ENCODE measurements at regions not wholly inside any gene's neighbourhood (a gene's known extent, or its start where the extent isn't known, plus 50 kb on each side); places are given as distances from the start of the nearest gene placed in this dataset.

DNA sequence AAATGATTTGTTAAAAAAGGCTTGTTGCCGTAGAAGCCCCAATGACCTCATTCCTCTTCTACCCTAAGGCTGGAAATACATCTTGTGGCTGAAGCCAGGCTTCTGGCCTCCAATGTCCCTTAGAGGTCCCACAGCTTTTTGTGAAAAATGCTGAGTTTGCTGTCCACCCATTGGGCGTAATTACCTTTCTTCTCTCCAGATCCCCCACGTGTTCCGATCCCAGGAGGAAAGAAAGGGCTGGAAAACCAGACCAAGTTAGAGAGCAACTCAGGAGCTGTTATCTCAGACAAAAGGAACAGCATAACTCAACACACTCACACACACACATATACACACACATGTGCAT lies 154.2 kb downstream of the MIAT start:
- no peaks in the 10 kb centered on the region for H3K9me3 ChIP-seq (ENCODE audit: control insufficient read depth in 2 of 2, insufficient read depth in 1 of 2, low read length in 1 of 2)
- peaks cover 0 to 3% of the 10 kb centered on the region in 2 donors for H3K27me3 ChIP-seq (ENCODE audit: control insufficient read depth in 2 of 2, insufficient read depth in 1 of 2, low read length in 1 of 2)
- DNase-seq (ENCODE audit: low read depth in 6 of 9, low spot score in 9 of 9) = no peak
- H3K4me3 ChIP-seq (ENCODE audit: low read length in 2 of 2) = no peak overlapping the region
- H3K4me1 ChIP-seq (ENCODE audit: control insufficient read depth in 2 of 2, insufficient read depth in 2 of 2, low read length in 2 of 2) = no peaks in the 10 kb centered on the region
- H3K27ac ChIP-seq (ENCODE audit: low read depth in 1 of 2, low read length in 1 of 2) = no peak overlapping the region
- H3K36me3 ChIP-seq (ENCODE audit: control insufficient read depth in 2 of 2, insufficient read depth in 2 of 2, low read length in 1 of 2) = no peaks in the 10 kb centered on the region
- WGBS = 97% methylated on average over 4 of the region's 4 CpGs

DNA sequence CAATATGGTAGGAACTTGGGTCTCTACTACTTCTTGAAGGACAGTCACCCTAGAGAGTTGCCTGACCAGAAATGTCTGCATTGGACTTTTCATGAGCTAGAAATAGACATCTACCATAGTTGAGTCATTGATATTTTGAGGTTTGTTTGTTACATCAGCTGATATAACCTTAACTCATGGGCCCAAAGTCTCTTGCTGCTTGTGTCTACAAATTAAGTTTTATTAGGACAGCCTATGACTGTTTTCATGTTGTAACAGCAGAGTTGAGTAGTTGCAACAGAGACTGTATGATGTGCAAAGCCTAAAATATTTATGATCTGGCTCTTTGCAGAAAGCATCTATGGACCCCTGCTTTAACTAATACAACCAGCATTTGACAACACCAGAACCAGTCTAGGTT lies 155.3 kb downstream of the MIAT start:
- Histone ChIP-seq H3K36me3 (ENCODE audit: control insufficient read depth in 2 of 2, insufficient read depth in 2 of 2, low read length in 1 of 2) (no peaks in the 10 kb centered on the region), H3K27me3 (ENCODE audit: control insufficient read depth in 2 of 2, insufficient read depth in 1 of 2, low read length in 1 of 2) (no peaks in the 10 kb centered on the region), H3K4me3 (ENCODE audit: low read length in 2 of 2) (no peak overlapping the region), H3K4me1 (ENCODE audit: control insufficient read depth in 2 of 2, insufficient read depth in 2 of 2, low read length in 2 of 2) (no peaks in the 10 kb centered on the region), H3K9me3 (ENCODE audit: control insufficient read depth in 2 of 2, insufficient read depth in 1 of 2, low read length in 1 of 2) (peaks cover 0 to 3% of the 10 kb centered on the region in 2 donors), H3K27ac (ENCODE audit: low read depth in 1 of 2, low read length in 1 of 2) (no peak overlapping the region)
- no peak for DNase-seq (ENCODE audit: low read depth in 6 of 9, low spot score in 9 of 9)

DNA sequence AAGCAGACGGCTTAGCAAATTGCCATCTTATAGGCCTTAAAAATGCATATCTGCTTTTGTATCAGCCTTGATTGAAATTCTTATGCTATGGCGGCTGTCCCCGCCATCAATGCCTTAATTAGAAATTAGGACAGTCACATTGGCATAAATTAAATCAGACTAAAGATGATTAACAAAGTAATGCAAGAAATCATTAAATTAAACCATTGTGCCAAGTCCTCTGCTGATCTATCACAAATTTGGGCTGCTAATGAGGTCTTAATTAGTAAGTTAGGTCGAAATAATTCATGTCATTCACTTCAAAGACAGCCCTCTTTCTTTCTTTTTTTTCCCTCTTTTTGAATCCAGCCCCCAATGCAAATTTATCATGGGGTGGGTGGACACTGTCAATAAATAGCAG lies 159.3 kb downstream of the MIAT start:
- no peak overlapping the region for H3K4me3 ChIP-seq (ENCODE audit: low read length in 2 of 2)
- no peaks in the 10 kb centered on the region for H3K36me3 ChIP-seq (ENCODE audit: control insufficient read depth in 2 of 2, insufficient read depth in 2 of 2, low read length in 1 of 2)
- H3K4me1 ChIP-seq (ENCODE audit: control insufficient read depth in 2 of 2, insufficient read depth in 2 of 2, low read length in 2 of 2) = no peaks in the 10 kb centered on the region
- peaks cover 2 to 8% of the 10 kb centered on the region in 2 donors for H3K9me3 ChIP-seq (ENCODE audit: control insufficient read depth in 2 of 2, insufficient read depth in 1 of 2, low read length in 1 of 2)
- no peaks in the 10 kb centered on the region for H3K27me3 ChIP-seq (ENCODE audit: control insufficient read depth in 2 of 2, insufficient read depth in 1 of 2, low read length in 1 of 2)
- H3K27ac ChIP-seq (ENCODE audit: low read depth in 1 of 2, low read length in 1 of 2) = no peak overlapping the region
- DNase-seq (ENCODE audit: low read depth in 6 of 9, low spot score in 9 of 9) = no peak
- 93% methylated on average over 4 of the region's 4 CpGs for WGBS

DNA sequence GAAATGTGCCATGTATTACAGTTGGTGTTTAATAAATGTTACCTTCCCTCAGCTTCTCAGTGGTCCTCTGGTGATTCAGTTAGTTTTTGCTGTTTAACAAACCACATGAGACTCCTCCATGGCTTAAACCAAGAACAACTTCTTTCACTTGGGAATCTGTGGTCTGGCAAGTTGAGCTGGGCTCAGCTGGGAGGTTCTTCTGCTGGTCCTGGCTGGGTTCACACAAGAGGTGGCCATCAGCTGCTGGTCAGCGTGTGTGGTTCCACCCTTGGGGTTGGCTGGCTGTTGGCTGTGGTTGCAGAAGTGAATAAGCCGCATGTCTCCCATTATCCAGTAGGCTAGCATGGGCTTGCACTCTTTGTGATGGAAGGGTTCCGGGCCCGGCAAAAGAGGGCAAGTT lies 160.5 kb downstream of the MIAT start:
- 74% methylated on average over 4 of the region's 4 CpGs for WGBS
- H3K9me3 ChIP-seq (ENCODE audit: control insufficient read depth in 2 of 2, insufficient read depth in 1 of 2, low read length in 1 of 2) = peaks cover 2 to 8% of the 10 kb centered on the region in 2 donors
- H3K4me1 ChIP-seq (ENCODE audit: control insufficient read depth in 2 of 2, insufficient read depth in 2 of 2, low read length in 2 of 2) = no peaks in the 10 kb centered on the region
- DNase-seq (ENCODE audit: low read depth in 6 of 9, low spot score in 9 of 9) = no peak
- no peaks in the 10 kb centered on the region for H3K36me3 ChIP-seq (ENCODE audit: control insufficient read depth in 2 of 2, insufficient read depth in 2 of 2, low read length in 1 of 2)
- H3K4me3 ChIP-seq (ENCODE audit: low read length in 2 of 2) = no peak overlapping the region
- H3K27me3 ChIP-seq (ENCODE audit: control insufficient read depth in 2 of 2, insufficient read depth in 1 of 2, low read length in 1 of 2) = no peaks in the 10 kb centered on the region
- H3K27ac ChIP-seq (ENCODE audit: low read depth in 1 of 2, low read length in 1 of 2) = no peak overlapping the region

DNA sequence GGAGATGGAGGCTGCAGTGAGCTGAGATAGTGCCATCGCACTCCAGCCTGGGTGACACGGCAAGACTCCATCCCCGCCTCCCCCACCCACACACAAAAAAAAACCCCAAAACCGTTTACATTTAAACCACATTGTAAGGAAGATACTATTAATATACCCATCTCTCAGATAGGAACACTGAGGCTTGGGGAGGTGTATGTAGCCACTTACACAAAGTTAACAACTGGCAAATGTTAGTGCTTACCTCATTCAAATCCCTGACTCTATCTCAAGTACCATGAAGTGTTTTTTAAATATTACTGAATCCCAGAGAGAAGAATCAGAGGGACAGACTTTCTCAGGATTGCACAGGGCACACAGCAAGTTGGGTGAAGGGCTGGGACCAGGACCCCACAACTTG lies 164.5 kb downstream of the MIAT start:
- no peaks in the 10 kb centered on the region for H3K27me3 ChIP-seq (ENCODE audit: control insufficient read depth in 2 of 2, insufficient read depth in 1 of 2, low read length in 1 of 2)
- no peak overlapping the region for H3K27ac ChIP-seq (ENCODE audit: low read depth in 1 of 2, low read length in 1 of 2)
- H3K36me3 ChIP-seq (ENCODE audit: control insufficient read depth in 2 of 2, insufficient read depth in 2 of 2, low read length in 1 of 2) = no peaks in the 10 kb centered on the region
- 87% methylated on average over 4 of the region's 4 CpGs for WGBS
- DNase-seq (ENCODE audit: low read depth in 6 of 9, low spot score in 9 of 9) = no peak
- no peak overlapping the region for H3K4me3 ChIP-seq (ENCODE audit: low read length in 2 of 2)
- peaks cover 2 to 8% of the 10 kb centered on the region in 2 donors for H3K9me3 ChIP-seq (ENCODE audit: control insufficient read depth in 2 of 2, insufficient read depth in 1 of 2, low read length in 1 of 2)
- H3K4me1 ChIP-seq (ENCODE audit: control insufficient read depth in 2 of 2, insufficient read depth in 2 of 2, low read length in 2 of 2) = no peaks in the 10 kb centered on the region

DNA sequence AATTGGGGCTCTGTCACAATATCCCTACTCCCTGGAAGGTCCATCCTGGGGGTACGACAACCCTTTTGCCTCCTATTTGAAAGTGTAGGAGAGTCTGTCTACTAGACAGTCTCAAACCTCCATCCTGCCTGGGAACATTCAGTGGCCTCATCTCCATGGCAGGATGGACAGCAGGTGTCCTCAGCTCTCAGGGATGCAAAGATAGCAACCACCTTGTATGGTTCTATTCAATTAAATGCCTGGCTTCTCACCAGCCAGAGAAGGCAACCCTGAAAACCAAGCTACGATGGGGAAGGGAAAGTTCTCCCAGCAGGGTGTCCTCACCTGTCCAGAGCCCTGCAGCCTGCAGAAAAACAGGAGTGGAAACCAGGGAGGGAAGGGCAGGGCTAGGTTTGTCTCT lies 164.9 kb downstream of the MIAT start:
- 55% methylated on average over 2 of the region's 2 CpGs for WGBS
- H3K36me3 ChIP-seq (ENCODE audit: control insufficient read depth in 2 of 2, insufficient read depth in 2 of 2, low read length in 1 of 2) = no peaks in the 10 kb centered on the region
- no peaks in the 10 kb centered on the region for H3K4me1 ChIP-seq (ENCODE audit: control insufficient read depth in 2 of 2, insufficient read depth in 2 of 2, low read length in 2 of 2)
- H3K27ac ChIP-seq (ENCODE audit: low read depth in 1 of 2, low read length in 1 of 2) = no peak overlapping the region
- H3K9me3 ChIP-seq (ENCODE audit: control insufficient read depth in 2 of 2, insufficient read depth in 1 of 2, low read length in 1 of 2) = peaks cover 2 to 8% of the 10 kb centered on the region in 2 donors
- H3K27me3 ChIP-seq (ENCODE audit: control insufficient read depth in 2 of 2, insufficient read depth in 1 of 2, low read length in 1 of 2) = no peaks in the 10 kb centered on the region
- no peak overlapping the region for H3K4me3 ChIP-seq (ENCODE audit: low read length in 2 of 2)
- no peak for DNase-seq (ENCODE audit: low read depth in 6 of 9, low spot score in 9 of 9)

DNA sequence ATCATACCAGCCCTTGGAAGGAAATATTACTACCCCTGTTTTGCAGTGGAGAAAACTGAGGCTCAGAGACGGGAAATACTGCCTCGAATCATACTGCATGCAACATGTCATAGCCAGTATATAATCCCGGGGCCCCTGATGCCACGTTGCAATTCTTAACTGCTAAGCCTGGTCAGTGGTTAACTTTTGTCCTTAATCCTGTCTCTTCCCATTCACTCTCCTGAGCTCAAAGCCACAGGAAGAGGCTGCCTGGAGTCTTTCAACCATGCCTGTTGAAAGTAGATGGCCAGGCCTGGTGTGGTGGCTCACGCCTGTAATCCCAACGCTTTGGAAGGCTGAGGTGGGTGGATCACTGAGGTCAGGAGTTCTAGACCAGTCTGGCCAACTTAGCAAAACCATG lies 166.6 kb downstream of the MIAT start:
- Histone ChIP-seq H3K4me1 (ENCODE audit: control insufficient read depth in 2 of 2, insufficient read depth in 2 of 2, low read length in 2 of 2) (no peaks in the 10 kb centered on the region), H3K27ac (ENCODE audit: low read depth in 1 of 2, low read length in 1 of 2) (no peak overlapping the region), H3K27me3 (ENCODE audit: control insufficient read depth in 2 of 2, insufficient read depth in 1 of 2, low read length in 1 of 2) (no peaks in the 10 kb centered on the region), H3K4me3 (ENCODE audit: low read length in 2 of 2) (no peak overlapping the region), H3K9me3 (ENCODE audit: control insufficient read depth in 2 of 2, insufficient read depth in 1 of 2, low read length in 1 of 2) (no peaks in the 10 kb centered on the region), H3K36me3 (ENCODE audit: control insufficient read depth in 2 of 2, insufficient read depth in 2 of 2, low read length in 1 of 2) (no peaks in the 10 kb centered on the region)
- no peak for DNase-seq (ENCODE audit: low read depth in 6 of 9, low spot score in 9 of 9)
- 83% methylated on average over 6 of the region's 6 CpGs for WGBS

DNA sequence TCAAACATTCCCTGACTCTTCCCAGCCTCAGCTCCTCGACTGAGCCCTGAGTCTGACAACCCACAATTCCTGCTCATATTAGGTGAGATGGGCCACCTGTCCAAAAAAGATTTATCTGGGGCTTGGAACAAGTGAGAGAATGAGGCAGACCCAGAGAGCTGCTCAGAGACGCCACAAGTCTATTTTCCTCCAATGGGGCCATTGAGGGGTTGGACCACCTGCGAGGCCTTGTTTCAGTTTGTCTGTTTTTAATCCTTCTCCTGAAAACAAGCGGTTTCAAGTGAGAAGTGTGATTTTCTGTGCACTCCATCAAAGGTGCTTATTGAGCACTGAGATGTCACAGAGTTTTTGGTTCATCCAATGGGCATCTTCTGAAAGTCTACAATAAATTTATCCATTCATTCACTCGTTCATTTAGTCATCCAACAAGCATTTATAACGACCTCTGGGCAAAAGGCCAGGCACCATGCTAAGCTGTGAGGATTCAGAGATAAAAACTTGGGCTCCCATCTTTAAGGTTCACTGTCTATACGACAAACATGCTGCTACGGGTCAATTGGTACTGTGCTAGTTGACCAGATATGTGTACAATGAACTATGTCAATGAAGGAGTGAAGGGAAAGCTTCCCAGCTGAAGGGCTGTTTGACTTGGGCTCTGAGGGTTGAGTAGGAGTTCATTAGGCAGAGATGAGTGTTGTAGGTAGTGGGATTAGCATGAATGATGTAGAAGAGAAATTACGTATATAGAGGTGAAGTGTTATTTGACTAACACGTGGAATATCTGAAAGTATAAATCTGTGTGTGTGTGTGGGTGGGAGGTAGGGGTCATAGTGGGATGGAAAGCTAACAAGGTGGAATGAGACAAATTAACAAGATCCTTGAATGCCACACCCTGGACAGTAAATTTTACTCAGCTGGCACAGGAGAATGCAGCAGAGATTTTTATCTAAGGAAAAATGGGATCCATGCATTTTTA lies 168.9 kb downstream of the MIAT start:
- no peak overlapping the region for H3K4me3 ChIP-seq (ENCODE audit: low read length in 2 of 2)
- DNase-seq (ENCODE audit: low read depth in 6 of 9, low spot score in 9 of 9) = no peak
- H3K27me3 ChIP-seq (ENCODE audit: control insufficient read depth in 2 of 2, insufficient read depth in 1 of 2, low read length in 1 of 2) = no peaks in the 10 kb centered on the region
- H3K9me3 ChIP-seq (ENCODE audit: control insufficient read depth in 2 of 2, insufficient read depth in 1 of 2, low read length in 1 of 2) = no peaks in the 10 kb centered on the region
- 87% methylated on average over 10 of the region's 10 CpGs for WGBS
- no peaks in the 10 kb centered on the region for H3K4me1 ChIP-seq (ENCODE audit: control insufficient read depth in 2 of 2, insufficient read depth in 2 of 2, low read length in 2 of 2)
- no peaks in the 10 kb centered on the region for H3K36me3 ChIP-seq (ENCODE audit: control insufficient read depth in 2 of 2, insufficient read depth in 2 of 2, low read length in 1 of 2)
- no peak overlapping the region for H3K27ac ChIP-seq (ENCODE audit: low read depth in 1 of 2, low read length in 1 of 2)

DNA sequence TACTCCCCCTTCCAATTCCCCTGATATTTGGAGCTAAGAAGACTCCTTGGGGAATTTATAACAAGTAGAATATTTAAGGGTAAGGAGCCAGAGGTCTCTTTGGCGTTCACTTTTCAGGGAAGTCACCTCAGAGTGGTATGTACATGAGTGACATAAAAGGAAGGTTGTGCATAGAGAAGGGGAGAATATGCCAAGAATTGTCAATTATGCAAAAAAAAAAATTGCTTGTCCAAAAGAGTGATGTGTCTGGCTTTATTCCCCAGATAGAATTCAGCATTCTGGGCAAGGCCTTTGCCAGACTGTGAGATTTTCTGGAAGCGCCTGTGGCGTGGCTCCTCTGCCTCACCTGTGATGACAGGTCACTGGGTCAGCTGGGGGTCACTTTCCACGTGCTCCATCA lies 170.2 kb downstream of the MIAT start:
- Histone ChIP-seq H3K4me1 (ENCODE audit: control insufficient read depth in 2 of 2, insufficient read depth in 2 of 2, low read length in 2 of 2) (no peaks in the 10 kb centered on the region), H3K9me3 (ENCODE audit: control insufficient read depth in 2 of 2, insufficient read depth in 1 of 2, low read length in 1 of 2) (no peaks in the 10 kb centered on the region), H3K27ac (ENCODE audit: low read depth in 1 of 2, low read length in 1 of 2) (no peak overlapping the region), H3K36me3 (ENCODE audit: control insufficient read depth in 2 of 2, insufficient read depth in 2 of 2, low read length in 1 of 2) (no peaks in the 10 kb centered on the region), H3K4me3 (ENCODE audit: low read length in 2 of 2) (no peak overlapping the region), H3K27me3 (ENCODE audit: control insufficient read depth in 2 of 2, insufficient read depth in 1 of 2, low read length in 1 of 2) (no peaks in the 10 kb centered on the region)
- DNase-seq (ENCODE audit: low read depth in 6 of 9, low spot score in 9 of 9) = no peak
- WGBS = 89% methylated on average over 4 of the region's 4 CpGs
